ENCODE measurements at regions not wholly inside any gene's neighbourhood (a gene's known extent, or its start where the extent isn't known, plus 50 kb on each side); places are given as distances from the start of the nearest gene placed in this dataset.

DNA sequence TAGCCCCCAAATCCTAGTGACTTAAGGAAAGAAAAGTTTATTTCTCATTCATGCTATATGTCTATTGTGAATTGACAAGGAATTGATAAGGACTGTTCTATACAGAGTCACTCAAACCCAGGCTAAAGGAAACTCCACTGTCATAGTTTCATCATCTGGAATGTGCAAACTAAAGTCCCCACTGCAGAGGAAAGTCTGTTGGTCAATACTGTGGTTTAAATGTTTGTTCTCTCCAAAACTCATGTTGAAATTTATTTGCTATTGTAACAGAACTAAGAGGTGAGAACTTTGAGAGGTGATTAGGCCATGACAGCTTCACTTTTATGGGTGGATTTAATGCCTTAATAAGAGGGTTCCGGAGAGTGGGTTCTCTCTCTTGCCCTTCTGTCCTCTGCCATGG is 149.6 kb downstream of the COX18 start:
- POLR2A ChIA-PET (ENCODE audit: unreplicated experiment), result no interaction called here
- no peak for TF ChIP-seq EZH2 (IDR thresholded peaks at IDR 0.05; ENCODE audit: low read depth)
- TF ChIP-seq, protein P1, sequence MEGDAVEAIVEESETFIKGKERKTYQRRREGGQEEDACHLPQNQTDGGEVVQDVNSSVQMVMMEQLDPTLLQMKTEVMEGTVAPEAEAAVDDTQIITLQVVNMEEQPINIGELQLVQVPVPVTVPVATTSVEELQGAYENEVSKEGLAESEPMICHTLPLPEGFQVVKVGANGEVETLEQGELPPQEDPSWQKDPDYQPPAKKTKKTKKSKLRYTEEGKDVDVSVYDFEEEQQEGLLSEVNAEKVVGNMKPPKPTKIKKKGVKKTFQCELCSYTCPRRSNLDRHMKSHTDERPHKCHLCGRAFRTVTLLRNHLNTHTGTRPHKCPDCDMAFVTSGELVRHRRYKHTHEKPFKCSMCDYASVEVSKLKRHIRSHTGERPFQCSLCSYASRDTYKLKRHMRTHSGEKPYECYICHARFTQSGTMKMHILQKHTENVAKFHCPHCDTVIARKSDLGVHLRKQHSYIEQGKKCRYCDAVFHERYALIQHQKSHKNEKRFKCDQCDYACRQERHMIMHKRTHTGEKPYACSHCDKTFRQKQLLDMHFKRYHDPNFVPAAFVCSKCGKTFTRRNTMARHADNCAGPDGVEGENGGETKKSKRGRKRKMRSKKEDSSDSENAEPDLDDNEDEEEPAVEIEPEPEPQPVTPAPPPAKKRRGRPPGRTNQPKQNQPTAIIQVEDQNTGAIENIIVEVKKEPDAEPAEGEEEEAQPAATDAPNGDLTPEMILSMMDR (conservative IDR thresholded peaks at IDR 0.05), result no peak
- Histone ChIP-seq H3K9me3 (ENCODE audit: insufficient read depth, low read depth) (no peaks in the 10 kb centered on the region), H3K4me3 (no peak overlapping the region), H3F3A (ENCODE audit: insufficient read depth, low read depth) (no peaks in the 10 kb centered on the region), H3K27me3 (ENCODE audit: insufficient read depth, low read depth) (no peaks in the 10 kb centered on the region), H3K4me2 (no peak overlapping the region), H3K36me3 (ENCODE audit: low read depth) (no peaks in the 10 kb centered on the region), H3K27ac (no peak overlapping the region), H2AFZ (no peak overlapping the region), H4K20me1 (ENCODE audit: insufficient read depth) (no peaks in the 10 kb centered on the region), H3K9me2 (ENCODE audit: insufficient read depth) (no peaks in the 10 kb centered on the region), H3K79me2 (ENCODE audit: low read depth) (no peaks in the 10 kb centered on the region), H3K4me1 (replicated peaks; ENCODE audit: insufficient read depth) (no peaks in the 10 kb centered on the region)
- BruUV-seq (replicated peaks), result no TSS peak
- DNase-seq, result peak in 1 of 2 experiments; percentile 40
- intact Hi-C loops (cut with micrococcal nuclease; ENCODE audit: unreplicated experiment), result no loop called here
- CTCF ChIA-PET, result no interaction called here

- H3K9me2 ChIP-seq (ENCODE audit: insufficient read depth), result no peaks in the 10 kb centered on the region
- ChIA-PET CTCF (no interaction called here), POLR2A (ENCODE audit: unreplicated experiment) (no interaction called here)
- H3K4me1 ChIP-seq (replicated peaks; ENCODE audit: insufficient read depth), result no peaks in the 10 kb centered on the region
- H3K4me3 ChIP-seq, result no peak overlapping the region
- no peaks in the 10 kb centered on the region for H3K27me3 ChIP-seq (ENCODE audit: insufficient read depth, low read depth)
- TF ChIP-seq, protein P1 (conservative IDR thresholded peaks at IDR 0.05), result no peak
- no peak for TF ChIP-seq EZH2 (IDR thresholded peaks at IDR 0.05; ENCODE audit: low read depth)
- intact Hi-C loops (cut with micrococcal nuclease; ENCODE audit: unreplicated experiment), result no loop called here
- no peak for DNase-seq
- no peak overlapping the region for H3K27ac ChIP-seq
- no peaks in the 10 kb centered on the region for H3K79me2 ChIP-seq (ENCODE audit: low read depth)
- H3K9me3 ChIP-seq (ENCODE audit: insufficient read depth, low read depth), result no peaks in the 10 kb centered on the region
- no peaks in the 10 kb centered on the region for H3K36me3 ChIP-seq (ENCODE audit: low read depth)
- no TSS peak for BruUV-seq (replicated peaks)
- no peak overlapping the region for H2AFZ ChIP-seq
- no peaks in the 10 kb centered on the region for H3F3A ChIP-seq (ENCODE audit: insufficient read depth, low read depth)
- H4K20me1 ChIP-seq (ENCODE audit: insufficient read depth), result no peaks in the 10 kb centered on the region
- H3K4me2 ChIP-seq, result no peak overlapping the region
These were observed 150.1 kb downstream of the COX18 start for GRCh38 chr4:72919464-72919863.

GRCh38 chr4:72918362-72918761 is 151.2 kb downstream of the COX18 start:
- Histone ChIP-seq H2AFZ (no peak overlapping the region), H3K27me3 (ENCODE audit: insufficient read depth, low read depth) (no peaks in the 10 kb centered on the region), H3K9me3 (ENCODE audit: insufficient read depth, low read depth) (no peaks in the 10 kb centered on the region), H4K20me1 (ENCODE audit: insufficient read depth) (no peaks in the 10 kb centered on the region), H3K4me2 (no peak overlapping the region), H3F3A (ENCODE audit: insufficient read depth, low read depth) (no peaks in the 10 kb centered on the region), H3K9me2 (ENCODE audit: insufficient read depth) (no peaks in the 10 kb centered on the region), H3K36me3 (ENCODE audit: low read depth) (no peaks in the 10 kb centered on the region), H3K4me1 (replicated peaks; ENCODE audit: insufficient read depth) (no peaks in the 10 kb centered on the region), H3K27ac (no peak overlapping the region), H3K4me3 (no peak overlapping the region), H3K79me2 (ENCODE audit: low read depth) (no peaks in the 10 kb centered on the region)
- DNase-seq, result no peak
- TF ChIP-seq EZH2 (IDR thresholded peaks at IDR 0.05; ENCODE audit: low read depth), result no peak
- TF ChIP-seq, protein P1 (conservative IDR thresholded peaks at IDR 0.05), result no peak
- no TSS peak for BruUV-seq (replicated peaks)
- ChIA-PET POLR2A (ENCODE audit: unreplicated experiment) (no interaction called here), CTCF (no interaction called here)
- intact Hi-C loops (cut with micrococcal nuclease; ENCODE audit: unreplicated experiment), result no loop called here
